OCI-LY7 (cell line): ENCODE measurements at regions not wholly inside any gene's neighbourhood (a gene's known extent, or its start where the extent isn't known, plus 50 kb on each side); places are given as distances from the start of the nearest gene placed in this dataset.

Experiments used
- BruUV-seq: library from RNA; stranded (reverse); fragments of 400-500 nt; replicated peaks from 2 replicates; lab custom pipeline; 2021; lab: Mats Ljungman, UMichigan
- CTCF ChIA-PET: fragments of 300-600 bp; sonication (Branson Sonifier 250); formaldehyde crosslinking; loops from one replicate; lab custom pipeline; 2022; ENCODE audit warnings: antibody characterized with exemption; ENCODE audit not compliant: unreplicated experiment; lab: Charles Lee
- POLR2A ChIA-PET: fragments of 300-600 bp; sonication (Branson Sonifier 250); formaldehyde crosslinking; loops from one replicate; lab custom pipeline; 2022; ENCODE audit warnings: antibody characterized with exemption; lab: Charles Lee
- DNase-seq: peaks from one replicate; pipeline ENCODE4 v3.0.0-alpha.2; 2015; ENCODE audit warnings: low spot score
- H2AFZ ChIP-seq: fragments of 200-600 bp; sonication (generic), shearing (Covaris generic); 2 replicates; pipeline ENCODE4 v1.6.1; 2014; ENCODE audit warnings: mild to moderate bottlenecking, antibody characterized with exemption, low read length, moderate library complexity
- H3K27ac ChIP-seq: fragments of 200-600 bp; sonication (generic); 2 replicates; pipeline ENCODE4 v1.5.1; 2014; ENCODE audit warnings: mixed run types, low read depth, mild to moderate bottlenecking, moderate library complexity, low read length, inconsistent platforms; ENCODE audit not compliant: poor library complexity, severe bottlenecking
- H3K36me3 ChIP-seq: fragments of 200-600 bp; sonication (generic); 2 replicates; pipeline ENCODE4 v1.6.1; 2014; ENCODE audit warnings: mild to moderate bottlenecking, antibody characterized with exemption, low read length, moderate library complexity, mixed read lengths; ENCODE audit not compliant: insufficient read depth
- H3K4me1 ChIP-seq: fragments of 200-600 bp; sonication (generic); 2 replicates; pipeline ENCODE4 v1.5.1; 2014; ENCODE audit warnings: mild to moderate bottlenecking, low read length; ENCODE audit not compliant: insufficient read depth, poor library complexity, severe bottlenecking
- H3K4me2 ChIP-seq: fragments of 200-600 bp; sonication (generic); 2 replicates; pipeline ENCODE4 v1.6.1; 2014; ENCODE audit warnings: mild to moderate bottlenecking, low read length
- H3K4me3 ChIP-seq: fragments of 200-600 bp; sonication (generic); 2 replicates; pipeline ENCODE4 v1.5.1; 2014; ENCODE audit warnings: mild to moderate bottlenecking, low read depth, low read length; ENCODE audit not compliant: poor library complexity, severe bottlenecking
- H3K79me2 ChIP-seq: fragments of 200-600 bp; sonication (generic); 2 replicates; pipeline ENCODE4 v1.6.1; 2016; ENCODE audit warnings: low read depth, mild to moderate bottlenecking, low read length, moderate library complexity, mixed read lengths; ENCODE audit not compliant: insufficient read depth
- H3K9me2 ChIP-seq: fragments of 200-600 bp; sonication (generic); 2 replicates; pipeline ENCODE4 v1.6.1; 2016; ENCODE audit warnings: mild to moderate bottlenecking, low read length, mixed read lengths; ENCODE audit not compliant: insufficient read depth
- H3K9me3 ChIP-seq: fragments of 200-600 bp; sonication (generic); 2 replicates; pipeline ENCODE4 v1.6.1; 2014; ENCODE audit warnings: mild to moderate bottlenecking, mixed run types, low read length, mixed read lengths
- H4K20me1 ChIP-seq: fragments of 200-600 bp; sonication (generic); 2 replicates; pipeline ENCODE4 v1.6.1; 2014; ENCODE audit warnings: mild to moderate bottlenecking, antibody characterized with exemption, low read length, moderate library complexity, mixed read lengths; ENCODE audit not compliant: insufficient read depth
- EZH2phosphoT487 ChIP-seq: fragments of 200-600 bp; sonication (generic); IDR thresholded peaks from 2 replicates; pipeline ENCODE4 v1.6.1; 2018; ENCODE audit warnings: low read depth, borderline replicate concordance, mild to moderate bottlenecking, mixed run types, antibody characterized with exemption, low read length, moderate library complexity, mixed read lengths
- intact Hi-C: fragments of 100-400 bp; cut with micrococcal nuclease; formaldehyde crosslinking; loops from one replicate; pipeline ENCODE4 v1.10.0; 2022; ENCODE audit not compliant: unreplicated experiment
- TF ChIP-seq, protein P1 (sequence below): fragments of 200-600 bp; sonication (generic); conservative IDR thresholded peaks from 2 replicates; pipeline ENCODE4 v1.5.1; 2014; ENCODE audit warnings: mild to moderate bottlenecking, antibody characterized with exemption, low read length, moderate library complexity, mixed read lengths

DNA sequence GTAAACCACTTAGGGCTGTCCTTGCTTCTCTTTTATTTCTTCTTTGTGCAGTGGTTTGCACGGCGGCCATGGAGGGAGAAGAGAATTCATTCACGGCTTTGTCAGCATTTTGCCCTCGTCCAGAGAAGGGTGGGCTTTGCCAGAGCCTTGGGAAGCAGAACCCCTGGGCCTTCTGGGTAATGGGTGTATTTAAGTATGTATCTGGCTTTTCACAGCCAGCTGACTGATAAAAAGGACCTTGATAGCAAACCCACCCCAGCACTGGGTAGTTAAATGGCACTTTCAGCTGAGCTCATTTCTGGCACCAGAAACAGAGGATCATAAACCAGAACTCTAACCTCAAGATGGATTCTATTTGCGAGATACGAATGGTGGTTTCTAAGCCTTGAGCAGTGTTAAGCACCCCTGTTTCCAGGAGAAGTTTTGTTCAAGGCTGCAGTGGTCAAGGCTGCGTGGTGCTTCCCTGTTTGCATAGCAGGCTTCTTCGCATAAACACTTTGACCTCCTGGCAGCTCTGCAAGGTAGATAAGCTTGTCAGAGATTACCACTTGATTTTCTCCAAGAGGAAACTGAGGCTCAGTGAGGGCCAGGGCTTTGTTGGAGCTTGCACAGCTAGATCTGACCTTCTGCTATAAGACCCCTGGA is 441.6 kb upstream of the KLF4 start:
- Histone ChIP-seq H4K20me1 (no peaks in the 10 kb centered on the region), H2AFZ (no peak overlapping the region), H3K9me2 (no peaks in the 10 kb centered on the region), H3K36me3 (no peaks in the 10 kb centered on the region), H3K79me2 (no peaks in the 10 kb centered on the region), H3K4me3 (no peak overlapping the region), H3K27ac (no peak overlapping the region), H3K9me3 (no peaks in the 10 kb centered on the region), H3K4me1 (no peaks in the 10 kb centered on the region), H3K4me2 (no peak overlapping the region)
- POLR2A ChIA-PET: no interaction called here
- no TSS peak for BruUV-seq
- no peak for DNase-seq
- TF ChIP-seq, protein P1, sequence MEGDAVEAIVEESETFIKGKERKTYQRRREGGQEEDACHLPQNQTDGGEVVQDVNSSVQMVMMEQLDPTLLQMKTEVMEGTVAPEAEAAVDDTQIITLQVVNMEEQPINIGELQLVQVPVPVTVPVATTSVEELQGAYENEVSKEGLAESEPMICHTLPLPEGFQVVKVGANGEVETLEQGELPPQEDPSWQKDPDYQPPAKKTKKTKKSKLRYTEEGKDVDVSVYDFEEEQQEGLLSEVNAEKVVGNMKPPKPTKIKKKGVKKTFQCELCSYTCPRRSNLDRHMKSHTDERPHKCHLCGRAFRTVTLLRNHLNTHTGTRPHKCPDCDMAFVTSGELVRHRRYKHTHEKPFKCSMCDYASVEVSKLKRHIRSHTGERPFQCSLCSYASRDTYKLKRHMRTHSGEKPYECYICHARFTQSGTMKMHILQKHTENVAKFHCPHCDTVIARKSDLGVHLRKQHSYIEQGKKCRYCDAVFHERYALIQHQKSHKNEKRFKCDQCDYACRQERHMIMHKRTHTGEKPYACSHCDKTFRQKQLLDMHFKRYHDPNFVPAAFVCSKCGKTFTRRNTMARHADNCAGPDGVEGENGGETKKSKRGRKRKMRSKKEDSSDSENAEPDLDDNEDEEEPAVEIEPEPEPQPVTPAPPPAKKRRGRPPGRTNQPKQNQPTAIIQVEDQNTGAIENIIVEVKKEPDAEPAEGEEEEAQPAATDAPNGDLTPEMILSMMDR: no peak
- no peak for TF ChIP-seq EZH2phosphoT487
- intact Hi-C loops: no loop called here
- CTCF ChIA-PET: no interaction called here

DNA sequence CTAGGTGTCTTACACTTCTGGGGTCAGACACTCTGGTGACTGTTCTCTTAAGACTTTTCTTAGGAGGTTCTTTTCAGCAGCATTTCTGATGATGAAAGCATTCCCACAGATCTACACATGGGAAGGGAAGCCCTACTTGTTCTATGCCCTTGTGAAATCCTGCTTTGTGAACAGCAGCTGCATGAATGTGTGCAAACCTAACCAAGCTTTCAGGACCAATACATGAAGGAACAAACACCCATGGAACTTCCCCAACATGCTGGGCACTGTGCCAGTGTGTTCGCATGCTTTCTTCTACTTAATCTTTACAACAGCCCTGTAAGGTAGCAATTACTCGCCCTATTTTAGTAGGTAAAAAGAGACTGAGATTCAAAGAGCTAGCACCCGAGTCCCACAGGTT is 439.9 kb upstream of the KLF4 start:
- Histone ChIP-seq H3K4me2 (no peak overlapping the region), H2AFZ (no peak overlapping the region), H4K20me1 (no peaks in the 10 kb centered on the region), H3K4me1 (no peaks in the 10 kb centered on the region), H3K27ac (no peak overlapping the region), H3K9me3 (no peaks in the 10 kb centered on the region), H3K9me2 (no peaks in the 10 kb centered on the region), H3K36me3 (no peaks in the 10 kb centered on the region), H3K79me2 (no peaks in the 10 kb centered on the region), H3K4me3 (no peak overlapping the region)
- intact Hi-C loops: no loop called here
- POLR2A ChIA-PET: no interaction called here
- DNase-seq: no peak
- no TSS peak for BruUV-seq
- no peak for TF ChIP-seq EZH2phosphoT487
- TF ChIP-seq, protein P1: no peak
- CTCF ChIA-PET: no interaction called here

DNA sequence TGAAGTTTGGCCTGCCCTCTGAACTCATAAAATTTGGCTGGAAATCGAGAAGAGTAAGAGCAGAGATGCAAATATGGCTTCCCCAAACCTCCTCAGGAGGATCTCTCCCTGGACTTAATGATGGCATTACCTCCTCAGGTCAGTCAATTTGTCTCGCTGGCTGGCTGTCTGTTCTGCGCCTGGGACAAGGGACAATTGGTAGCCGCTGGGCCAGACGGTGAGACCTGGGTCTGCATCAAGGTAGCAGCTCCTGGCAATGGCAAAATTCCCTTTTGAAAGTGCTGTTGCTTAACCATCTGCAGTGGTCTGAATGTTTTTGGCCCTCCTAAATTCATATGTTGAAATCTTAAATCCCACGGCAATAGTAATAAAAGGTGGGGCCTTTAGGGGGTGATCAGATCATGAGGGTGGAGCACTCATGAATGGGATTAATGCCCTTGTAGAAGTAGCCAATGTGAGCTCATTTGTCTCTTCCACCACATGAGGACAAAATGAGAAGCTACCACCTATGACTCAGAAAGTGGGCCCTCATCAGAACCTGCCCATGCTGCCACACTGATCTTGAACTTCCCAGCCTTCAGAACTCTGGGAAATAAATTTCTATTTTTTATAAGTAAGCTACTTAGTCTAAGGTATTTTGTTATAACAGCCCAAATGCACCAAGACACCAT is 439.3 kb upstream of the KLF4 start:
- ChIA-PET POLR2A (no interaction called here), CTCF (no interaction called here)
- H3K4me1 ChIP-seq: no peaks in the 10 kb centered on the region
- TF ChIP-seq, protein P1: no peak
- no peak for TF ChIP-seq EZH2phosphoT487
- H3K36me3 ChIP-seq: no peaks in the 10 kb centered on the region
- no peaks in the 10 kb centered on the region for H3K9me2 ChIP-seq
- no peak overlapping the region for H3K27ac ChIP-seq
- no peaks in the 10 kb centered on the region for H4K20me1 ChIP-seq
- no peaks in the 10 kb centered on the region for H3K79me2 ChIP-seq
- H2AFZ ChIP-seq: no peak overlapping the region
- BruUV-seq: no TSS peak
- H3K4me3 ChIP-seq: no peak overlapping the region
- DNase-seq: no peak
- no peak overlapping the region for H3K4me2 ChIP-seq
- no peaks in the 10 kb centered on the region for H3K9me3 ChIP-seq
- intact Hi-C loops: no loop called here
